ENCODE measurements at regions not wholly inside any gene's neighbourhood (a gene's known extent, or its start where the extent isn't known, plus 50 kb on each side); places are given as distances from the start of the nearest gene placed in this dataset.
"Not testable (repeated sequence)": the region's sequence is repeated elsewhere in the genome, so short reads cannot be mapped to it uniquely, and the experiment has no call there.

- no peak for DNase-seq
Measured at GRCh38 chr3:124617177-124617576, 113.1 kb upstream of the UMPS start.

- DNase-seq, result no peak
Measured at GRCh38 chr3:124619887-124620599, 110.2 kb upstream of the UMPS start.

GRCh38 chr3:124620600-124621063 lies 109.6 kb upstream of the UMPS start:
- peak; percentile 7 to 29 for DNase-seq

GRCh38 chr3:124621498-124621897 lies 108.8 kb upstream of the UMPS start:
- DNase-seq, result no peak

GRCh38 chr3:124625074-124625473 lies 105.2 kb upstream of the UMPS start:
- DNase-seq, result no peak

GRCh38 chr3:124627501-124627908 lies 102.7 kb upstream of the UMPS start:
- no peak for DNase-seq

GRCh38 chr3:124628863-124629262 lies 101.4 kb upstream of the UMPS start:
- no peak for DNase-seq

- DNase-seq, result no peak
Measured at GRCh38 chr3:124629497-124629896, 100.8 kb upstream of the UMPS start.

- no peak for DNase-seq
Measured at GRCh38 chr3:124630960-124631359, 99.3 kb upstream of the UMPS start.

- no peak for DNase-seq
Measured at GRCh38 chr3:124631727-124632126, 98.5 kb upstream of the UMPS start.

GRCh38 chr3:124632566-124633140 lies 97.6 kb upstream of the UMPS start:
- DNase-seq, result no peak

- DNase-seq, result no peak
Measured at GRCh38 chr3:124633524-124633923, 96.7 kb upstream of the UMPS start.

- no peak for DNase-seq
Measured at GRCh38 chr3:124634210-124635168, 95.8 kb upstream of the UMPS start.

GRCh38 chr3:124635169-124635539 lies 95.1 kb upstream of the UMPS start:
- DNase-seq, result no peak

- DNase-seq, result no peak
Measured at GRCh38 chr3:124636101-124636862, 94.0 kb upstream of the UMPS start.

- no peak for DNase-seq
Measured at GRCh38 chr3:124636863-124637296, 93.4 kb upstream of the UMPS start.

GRCh38 chr3:124639406-124640237 lies 90.6 kb upstream of the UMPS start:
- DNase-seq, result no peak

- no peak for DNase-seq
Measured at GRCh38 chr3:124640635-124641306, 89.5 kb upstream of the UMPS start.

GRCh38 chr3:124643453-124643852 lies 86.8 kb upstream of the UMPS start:
- DNase-seq, result no peak

GRCh38 chr3:124646186-124646585 lies 84.1 kb upstream of the UMPS start:
- DNase-seq, result not testable (repeated sequence)

- DNase-seq, result no peak
Measured at GRCh38 chr3:124648551-124648950, 81.7 kb upstream of the UMPS start.
